Tibial nerve (tissue), 4 donors: ENCODE measurements at regions not wholly inside any gene's neighbourhood (a gene's known extent, or its start where the extent isn't known, plus 50 kb on each side); places are given as distances from the start of the nearest gene placed in this dataset.

Experiments
- EP300 ChIP-seq, 2 donors: sonication (generic); formaldehyde crosslinking; IDR thresholded peaks; one replicate each; pipeline ENCODE4 v1.6.1; 2017; ENCODE audit warnings: antibody characterized with exemption in 2 of 2, mild to moderate bottlenecking in 1 of 2
- TF ChIP-seq, protein P1 (sequence below), 5 experiments: fragments of 200-600 bp in 3 of 5; fragments of 450-650 bp in 2 of 5; sonication (generic) in 3 of 5; IDR thresholded peaks; one replicate each; pipeline ENCODE4 v1.5.1; 2016 to 2019; ENCODE audit warnings: antibody characterized with exemption in 5 of 5, mild to moderate bottlenecking in 3 of 5, moderate library complexity in 2 of 5

DNA sequence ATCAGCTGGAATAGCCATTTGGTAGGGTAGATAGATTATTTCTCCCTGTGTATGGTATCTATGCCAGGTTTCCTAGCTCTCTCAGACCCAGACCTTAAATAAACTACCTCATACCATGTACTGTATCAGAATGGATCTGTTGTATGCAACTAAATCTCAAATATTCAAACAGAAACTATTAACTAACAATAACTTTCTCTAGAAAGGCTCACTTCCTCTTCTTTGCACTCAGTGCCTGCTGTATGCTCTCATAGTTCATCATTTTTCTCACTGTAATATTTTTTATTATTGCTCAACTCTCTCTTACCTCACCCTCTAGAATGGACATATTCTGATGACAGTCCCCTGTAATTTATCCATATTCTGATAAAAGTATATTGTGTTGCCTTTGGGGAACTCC lies 182.4 kb downstream of the TOX3 start:
- TF ChIP-seq EP300 (IDR thresholded peaks at IDR 0.05): no peak
- TF ChIP-seq, protein P1, sequence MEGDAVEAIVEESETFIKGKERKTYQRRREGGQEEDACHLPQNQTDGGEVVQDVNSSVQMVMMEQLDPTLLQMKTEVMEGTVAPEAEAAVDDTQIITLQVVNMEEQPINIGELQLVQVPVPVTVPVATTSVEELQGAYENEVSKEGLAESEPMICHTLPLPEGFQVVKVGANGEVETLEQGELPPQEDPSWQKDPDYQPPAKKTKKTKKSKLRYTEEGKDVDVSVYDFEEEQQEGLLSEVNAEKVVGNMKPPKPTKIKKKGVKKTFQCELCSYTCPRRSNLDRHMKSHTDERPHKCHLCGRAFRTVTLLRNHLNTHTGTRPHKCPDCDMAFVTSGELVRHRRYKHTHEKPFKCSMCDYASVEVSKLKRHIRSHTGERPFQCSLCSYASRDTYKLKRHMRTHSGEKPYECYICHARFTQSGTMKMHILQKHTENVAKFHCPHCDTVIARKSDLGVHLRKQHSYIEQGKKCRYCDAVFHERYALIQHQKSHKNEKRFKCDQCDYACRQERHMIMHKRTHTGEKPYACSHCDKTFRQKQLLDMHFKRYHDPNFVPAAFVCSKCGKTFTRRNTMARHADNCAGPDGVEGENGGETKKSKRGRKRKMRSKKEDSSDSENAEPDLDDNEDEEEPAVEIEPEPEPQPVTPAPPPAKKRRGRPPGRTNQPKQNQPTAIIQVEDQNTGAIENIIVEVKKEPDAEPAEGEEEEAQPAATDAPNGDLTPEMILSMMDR (IDR thresholded peaks at IDR 0.05): no peak
